HEK293T (cell line): ENCODE measurements at regions not wholly inside any gene's neighbourhood (a gene's known extent, or its start where the extent isn't known, plus 50 kb on each side); places are given as distances from the start of the nearest gene placed in this dataset.

ENCODE experiments used
- CTCF ChIA-PET: fragments of 350-600 bp; formaldehyde crosslinking; extraction: SDS; loops from one replicate; lab custom pipeline; 2021; ENCODE audit warnings: antibody characterized with exemption, inconsistent platforms; lab: Yijun Ruan, JAX
- POLR2A ChIA-PET: fragments of 350-600 bp; formaldehyde crosslinking; extraction: SDS; loops from one replicate; lab custom pipeline; 2020; ENCODE audit warnings: antibody characterized with exemption, inconsistent platforms; lab: Yijun Ruan, JAX
- DNase-seq: peaks from one replicate; pipeline ENCODE4 v3.0.0; 2012; ENCODE audit warnings: mixed read lengths; ENCODE audit errors: extremely low spot score
- ARNT ChIP-seq: fragments of 450-650 bp; IDR thresholded peaks from 2 replicates; pipeline ENCODE4 v1.6.1; 2017; ENCODE audit warnings: mild to moderate bottlenecking
- BHLHE40 ChIP-seq: fragments of 450-650 bp; IDR thresholded peaks from 2 replicates; pipeline ENCODE4 v1.6.1; 2016; ENCODE audit warnings: mild to moderate bottlenecking, moderate library complexity, borderline replicate concordance
- CTBP1 ChIP-seq: fragments of 450-650 bp; IDR thresholded peaks from 2 replicates; pipeline ENCODE4 v1.6.1; 2016; ENCODE audit warnings: borderline replicate concordance
- ELF4 ChIP-seq: fragments of 450-650 bp; IDR thresholded peaks from 2 replicates; pipeline ENCODE4 v1.6.1; 2017; ENCODE audit warnings: antibody characterized with exemption
- FOXA1 ChIP-seq: fragments of 450-650 bp; IDR thresholded peaks from 2 replicates; pipeline ENCODE4 v1.6.1; 2016; ENCODE audit warnings: mild to moderate bottlenecking
- FOXK2 ChIP-seq: fragments of 450-650 bp; IDR thresholded peaks from 2 replicates; pipeline ENCODE4 v1.6.1; 2016; ENCODE audit warnings: mild to moderate bottlenecking
- FOXM1 ChIP-seq: fragments of 450-650 bp; IDR thresholded peaks from 2 replicates; pipeline ENCODE4 v1.6.1; 2017; ENCODE audit warnings: mild to moderate bottlenecking, borderline replicate concordance
- HDGF ChIP-seq: fragments of 450-650 bp; IDR thresholded peaks from 2 replicates; pipeline ENCODE4 v1.6.1; 2017; ENCODE audit warnings: antibody characterized with exemption, borderline replicate concordance
- L3MBTL2 ChIP-seq: fragments of 450-650 bp; conservative IDR thresholded peaks from 2 replicates; pipeline ENCODE4 v1.6.1; 2016; ENCODE audit warnings: mild to moderate bottlenecking
- LEF1 ChIP-seq: fragments of 450-650 bp; IDR thresholded peaks from 2 replicates; pipeline ENCODE4 v1.6.1; 2017; ENCODE audit warnings: mild to moderate bottlenecking, borderline replicate concordance
- NFRKB ChIP-seq: fragments of 450-650 bp; IDR thresholded peaks from 2 replicates; pipeline ENCODE4 v1.6.1; 2016; ENCODE audit warnings: mild to moderate bottlenecking, moderate library complexity
- PKNOX1 ChIP-seq: fragments of 450-650 bp; IDR thresholded peaks from 2 replicates; pipeline ENCODE4 v1.6.1; 2016
- SP1 ChIP-seq: fragments of 450-650 bp; IDR thresholded peaks from 2 replicates; pipeline ENCODE4 v1.6.1; 2017
- SUZ12 ChIP-seq: fragments of 450-650 bp; IDR thresholded peaks from 2 replicates; pipeline ENCODE4 v1.6.1; 2016; ENCODE audit warnings: mild to moderate bottlenecking
- TARDBP ChIP-seq: fragments of 450-650 bp; IDR thresholded peaks from 2 replicates; pipeline ENCODE4 v1.6.1; 2016
- ZNF384 ChIP-seq: fragments of 450-650 bp; IDR thresholded peaks from 2 replicates; pipeline ENCODE4 v1.6.1; 2016

- ChIA-PET CTCF (no interaction called here), POLR2A (interaction anchor here (0.8 to 2.8 kb wide), 3 partner anchors 11 to 46 kb away, joined by 3 to 19 read pairs (median 4); no protein-coding TSS in a partner anchor)
- no peak for DNase-seq
- TF ChIP-seq FOXM1 (no peak), L3MBTL2 (no peak), PKNOX1 (no peak), ZNF384 (no peak), SP1 (no peak), ARNT (no peak), HDGF (no peak), ELF4 (no peak), LEF1 (no peak), CTBP1 (no peak), FOXA1 (no peak), TARDBP (no peak), FOXK2 (no peak), NFRKB (no peak), SUZ12 (no peak)
Observed at GRCh38 chr5:174381241-174381640, 335.7 kb downstream of the NSG2 start.

- DNase-seq, result no peak
- TF ChIP-seq PKNOX1, result peak; percentile 75
- no peak for TF ChIP-seq BHLHE40
- ChIA-PET POLR2A (interaction anchor here (0.7 to 3.3 kb wide), 13 partner anchors 9 to 337 kb away, joined by 3 to 21 read pairs (median 4); no protein-coding TSS in a partner anchor), CTCF (interaction anchor here (0.7 to 1.8 kb wide), 5 partner anchors 18 to 57 kb away, joined by 3 to 6 read pairs (median 3); no protein-coding TSS in a partner anchor)
Observed at GRCh38 chr5:174383210-174384167, 338.0 kb downstream of the NSG2 start.

- no peak for TF ChIP-seq ELF4
- TF ChIP-seq L3MBTL2, result peak; percentile 36
- no peak for TF ChIP-seq FOXK2
- peak; percentile 69 for TF ChIP-seq PKNOX1
- no peak for TF ChIP-seq ARNT
- no peak for TF ChIP-seq SUZ12
- no peak for DNase-seq
- ChIA-PET CTCF (no interaction called here), POLR2A (interaction anchor here (1.1 to 3.3 kb wide), 2 partner anchors 29 to 35 kb away, joined by 3 to 11 read pairs; no protein-coding TSS in a partner anchor)
Observed at GRCh38 chr5:174384509-174384947, 339.0 kb downstream of the NSG2 start.

- DNase-seq, result no peak
- TF ChIP-seq L3MBTL2, result no peak
- no peak for TF ChIP-seq FOXK2
- ChIA-PET POLR2A (interaction anchor here (1.1 kb wide), 1 partner anchor 48 kb away, joined by 3 read pairs; no protein-coding TSS in a partner anchor), CTCF (no interaction called here)
Observed at GRCh38 chr5:174386306-174386705, 338.1 kb upstream of the MSX2 start.

- ChIA-PET CTCF (interaction anchor here (0.6 to 1.3 kb wide), 2 partner anchors 28 to 195 kb away, joined by 3 to 4 read pairs; no protein-coding TSS in a partner anchor), POLR2A (no interaction called here)
- TF ChIP-seq SUZ12 (no peak), FOXA1 (no peak), TARDBP (no peak), FOXM1 (no peak), NFRKB (no peak), PKNOX1 (no peak), ZNF384 (no peak), FOXK2 (no peak), BHLHE40 (no peak), LEF1 (no peak), HDGF (no peak)
- DNase-seq, result no peak
Observed at GRCh38 chr5:174386846-174387245, 337.5 kb upstream of the MSX2 start.

GRCh38 chr5:174387448-174387847 lies 336.9 kb upstream of the MSX2 start:
- POLR2A ChIA-PET, result no interaction called here
- no peak for DNase-seq
- no peak for TF ChIP-seq ARNT
- no peak for TF ChIP-seq HDGF
- no peak for TF ChIP-seq FOXM1
- no peak for TF ChIP-seq LEF1
- no peak for TF ChIP-seq SP1
- no peak for TF ChIP-seq BHLHE40
- TF ChIP-seq NFRKB, result no peak
- TF ChIP-seq ELF4, result no peak
- TF ChIP-seq PKNOX1, result no peak
- TF ChIP-seq FOXK2, result no peak
- TF ChIP-seq TARDBP, result no peak
- no peak for TF ChIP-seq SUZ12
- no peak for TF ChIP-seq ZNF384
- no peak for TF ChIP-seq CTBP1
- no peak for TF ChIP-seq L3MBTL2
- no peak for TF ChIP-seq FOXA1
- CTCF ChIA-PET, result interaction anchor here (1.3 kb wide), 1 partner anchor 29 kb away, joined by 4 read pairs; no protein-coding TSS in a partner anchor
